ES-I3 (cell line): ENCODE measurements at regions not wholly inside any gene's neighbourhood (a gene's known extent, or its start where the extent isn't known, plus 50 kb on each side); places are given as distances from the start of the nearest gene placed in this dataset.

Source experiments
- H3K36me3 ChIP-seq: 2 replicates; pipeline ENCODE4 v1.6.1; 2013; ENCODE audit warnings: mild to moderate bottlenecking, low read length, control low read depth, moderate library complexity; ENCODE audit not compliant: insufficient read depth
- H3K4me1 ChIP-seq: 2 replicates; pipeline ENCODE4 v1.6.1; 2013; ENCODE audit warnings: mild to moderate bottlenecking, control low read depth, low read length; ENCODE audit not compliant: insufficient read depth
- H3K9ac ChIP-seq: 2 replicates; pipeline ENCODE4 v1.6.1; 2013; ENCODE audit warnings: low read depth, mild to moderate bottlenecking, low read length, moderate library complexity
- H3K9me3 ChIP-seq: 2 replicates; pipeline ENCODE4 v1.6.1; 2013; ENCODE audit warnings: mild to moderate bottlenecking, low read length, moderate library complexity; ENCODE audit not compliant: control insufficient read depth, insufficient read depth

DNA sequence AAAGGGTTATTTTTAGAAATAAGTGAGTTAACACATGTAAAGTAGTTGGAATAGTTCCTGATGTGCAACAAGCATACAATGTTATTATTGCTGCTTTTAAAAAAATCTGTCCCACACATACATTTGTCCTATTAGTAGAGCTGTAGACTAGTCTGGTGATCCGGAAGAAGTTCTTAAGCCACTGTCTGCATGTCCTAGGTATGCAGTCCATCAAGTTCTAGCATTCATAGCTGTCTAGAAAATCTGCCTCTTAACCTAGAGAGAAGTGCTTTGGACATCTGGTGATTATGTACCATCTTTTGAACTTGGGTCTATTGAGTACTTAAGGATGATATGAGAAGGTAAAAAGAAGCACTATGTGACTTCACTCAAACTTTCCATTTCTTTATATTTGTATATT, 439.9 kb upstream of the NAALADL2 start:
- no peaks in the 10 kb centered on the region for H3K9me3 ChIP-seq
- H3K4me1 ChIP-seq = no peaks in the 10 kb centered on the region
- no peak overlapping the region for H3K9ac ChIP-seq
- H3K36me3 ChIP-seq = no peaks in the 10 kb centered on the region

- no peak overlapping the region for H3K9ac ChIP-seq
- no peaks in the 10 kb centered on the region for H3K9me3 ChIP-seq
- peaks cover 6% of the 10 kb centered on the region for H3K4me1 ChIP-seq
- H3K36me3 ChIP-seq = no peaks in the 10 kb centered on the region
These were observed 435.2 kb upstream of the NAALADL2 start for GRCh38 chr3:174423936-174424335.

GRCh38 chr3:174424656-174425055, 434.5 kb upstream of the NAALADL2 start:
- Histone ChIP-seq H3K36me3 (no peaks in the 10 kb centered on the region), H3K9me3 (no peaks in the 10 kb centered on the region), H3K9ac (no peak overlapping the region), H3K4me1 (peaks cover 6% of the 10 kb centered on the region)

DNA sequence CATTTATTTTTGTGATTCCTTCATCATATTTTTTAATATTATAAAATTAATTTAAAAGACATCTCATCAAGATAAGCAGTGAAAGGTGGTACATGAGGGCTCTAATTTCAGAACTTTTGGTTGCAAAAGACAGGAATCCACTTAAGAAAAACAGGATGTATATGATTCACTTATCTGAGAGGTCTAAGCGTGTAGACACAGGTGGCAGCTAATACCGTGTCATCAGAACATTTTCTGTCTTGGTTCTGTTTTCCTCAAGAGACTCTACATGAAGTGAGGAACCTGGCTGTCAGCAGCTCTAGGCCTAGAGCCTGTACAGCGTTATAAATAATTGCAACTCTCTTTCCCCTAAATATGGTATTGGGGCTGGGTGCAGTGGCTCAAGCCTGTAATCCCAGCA, 433.7 kb upstream of the NAALADL2 start:
- Histone ChIP-seq H3K9ac (no peak overlapping the region), H3K4me1 (peaks cover 6% of the 10 kb centered on the region), H3K9me3 (no peaks in the 10 kb centered on the region), H3K36me3 (no peaks in the 10 kb centered on the region)

GRCh38 chr3:174430986-174431385, 428.1 kb upstream of the NAALADL2 start:
- no peak overlapping the region for H3K9ac ChIP-seq
- H3K4me1 ChIP-seq = no peaks in the 10 kb centered on the region
- peaks cover 3% of the 10 kb centered on the region; the same call in 1 of the 2 replicates for H3K9me3 ChIP-seq
- H3K36me3 ChIP-seq = no peaks in the 10 kb centered on the region; the same call in 1 of the 2 replicates

DNA sequence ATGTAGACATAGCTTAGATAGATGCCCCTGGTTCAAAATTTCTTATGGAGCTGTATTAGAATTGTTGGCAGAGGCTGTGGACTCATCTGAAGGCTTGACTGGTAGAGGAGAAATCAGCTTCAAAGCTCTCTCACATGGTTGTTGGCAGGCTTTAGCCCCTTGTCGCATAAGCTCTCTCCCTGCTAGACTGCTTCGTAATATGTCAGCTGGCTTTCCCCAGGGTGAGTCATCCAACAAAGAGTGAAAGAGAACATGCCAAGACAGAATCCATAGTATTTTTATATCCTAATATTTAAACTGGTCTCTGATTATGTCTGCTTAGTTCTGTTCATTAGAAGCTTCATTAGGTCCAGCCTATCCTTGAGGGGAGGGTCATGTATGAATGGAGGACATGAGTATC, 427.4 kb upstream of the NAALADL2 start:
- peaks cover 3% of the 10 kb centered on the region; the same call in 1 of the 2 replicates for H3K9me3 ChIP-seq
- H3K36me3 ChIP-seq = no peaks in the 10 kb centered on the region; the same call in 1 of the 2 replicates
- no peak overlapping the region for H3K9ac ChIP-seq
- no peaks in the 10 kb centered on the region for H3K4me1 ChIP-seq

- Histone ChIP-seq H3K4me1 (no peaks in the 10 kb centered on the region), H3K9ac (no peak overlapping the region), H3K9me3 (peaks cover 3% of the 10 kb centered on the region; the same call in 1 of the 2 replicates), H3K36me3 (no peaks in the 10 kb centered on the region; the same call in none of the 2 replicates)
These were observed 422.8 kb upstream of the NAALADL2 start for GRCh38 chr3:174436367-174436766.

GRCh38 chr3:174438501-174439145, 420.5 kb upstream of the NAALADL2 start:
- Histone ChIP-seq H3K4me1 (peaks cover 7% of the 10 kb centered on the region; the same call in 1 of the 2 replicates), H3K36me3 (no peaks in the 10 kb centered on the region; the same call in 1 of the 2 replicates), H3K9me3 (no peaks in the 10 kb centered on the region), H3K9ac (peak overlapping the region; percentile 93)

GRCh38 chr3:174439331-174440252, 419.5 kb upstream of the NAALADL2 start:
- no peaks in the 10 kb centered on the region for H3K9me3 ChIP-seq
- H3K4me1 ChIP-seq = peaks cover 7% of the 10 kb centered on the region; the same call in 1 of the 2 replicates
- no peaks in the 10 kb centered on the region; the same call in 1 of the 2 replicates for H3K36me3 ChIP-seq
- H3K9ac ChIP-seq = peak overlapping the region; percentile 93

DNA sequence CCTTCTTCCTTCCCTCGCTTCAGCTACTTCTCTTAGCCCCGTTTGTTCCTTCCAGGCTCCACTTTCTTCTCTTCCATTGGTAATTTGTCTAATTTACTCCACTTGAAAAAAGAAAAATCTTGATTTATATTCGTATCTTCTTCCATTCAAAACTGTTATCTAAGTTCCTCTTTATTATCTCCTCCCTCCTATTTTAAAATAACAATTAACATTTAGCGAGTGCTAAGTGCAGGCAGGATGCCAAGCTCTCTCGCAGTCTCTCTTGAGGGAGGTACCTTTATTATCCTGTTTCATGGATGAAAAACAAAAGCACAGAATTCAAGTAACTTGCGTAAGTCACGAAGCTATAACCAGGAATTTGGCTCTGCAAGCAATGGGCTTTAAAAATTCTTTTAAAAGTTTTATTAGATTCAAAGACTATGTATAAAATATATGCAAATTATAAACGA, 418.9 kb upstream of the NAALADL2 start:
- Histone ChIP-seq H3K36me3 (no peaks in the 10 kb centered on the region; the same call in 1 of the 2 replicates), H3K9me3 (no peaks in the 10 kb centered on the region), H3K9ac (peak overlapping the region; percentile 93), H3K4me1 (peaks cover 7% of the 10 kb centered on the region; the same call in 1 of the 2 replicates)

- Histone ChIP-seq H3K9ac (peak overlapping the region; percentile 93), H3K9me3 (no peaks in the 10 kb centered on the region), H3K36me3 (no peaks in the 10 kb centered on the region; the same call in 1 of the 2 replicates), H3K4me1 (peaks cover 7% of the 10 kb centered on the region; the same call in 1 of the 2 replicates)
These were observed 418.2 kb upstream of the NAALADL2 start for GRCh38 chr3:174440741-174441587.

DNA sequence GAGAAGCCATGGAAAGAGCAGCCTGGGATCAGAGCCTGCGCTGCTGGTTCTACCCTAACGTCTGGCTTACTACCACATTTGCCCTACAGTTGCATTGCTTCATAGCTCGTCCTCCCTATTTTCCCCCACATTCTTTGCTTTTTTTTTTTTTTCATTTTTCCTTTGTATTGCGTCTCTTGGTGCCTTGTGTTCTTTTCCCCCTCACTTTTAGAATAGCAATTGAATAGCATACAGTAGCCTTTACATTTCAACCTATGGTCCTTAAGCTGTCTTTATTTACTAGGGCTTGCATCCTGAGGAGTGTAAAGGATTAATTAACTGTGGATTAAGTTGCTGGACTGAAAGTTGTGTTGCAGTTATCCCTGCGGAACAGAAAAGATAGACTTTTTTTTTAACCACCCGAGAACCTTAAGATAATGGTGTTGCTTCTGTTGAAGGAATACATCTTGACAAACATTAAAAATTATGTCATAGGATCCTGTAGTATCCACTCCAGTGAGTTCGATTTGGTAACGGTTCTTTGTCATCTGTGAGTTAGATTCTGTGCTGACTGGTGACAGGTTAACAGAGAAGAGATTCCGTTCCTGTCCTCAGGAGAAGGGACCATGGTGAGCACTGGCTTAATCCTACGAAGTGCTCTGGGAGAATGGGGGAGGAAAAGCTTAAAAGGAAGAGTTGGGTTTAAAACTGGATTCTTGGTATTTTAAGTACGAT, 417.4 kb upstream of the NAALADL2 start:
- Histone ChIP-seq H3K9ac (peak overlapping the region; percentile 93), H3K36me3 (no peaks in the 10 kb centered on the region; the same call in 1 of the 2 replicates), H3K9me3 (no peaks in the 10 kb centered on the region), H3K4me1 (peaks cover 7% of the 10 kb centered on the region; the same call in 1 of the 2 replicates)

- H3K9me3 ChIP-seq = no peaks in the 10 kb centered on the region
- peak overlapping the region; percentile 93 for H3K9ac ChIP-seq
- peaks cover 7% of the 10 kb centered on the region; the same call in 1 of the 2 replicates for H3K4me1 ChIP-seq
- no peaks in the 10 kb centered on the region; the same call in 1 of the 2 replicates for H3K36me3 ChIP-seq
These were observed 416.8 kb upstream of the NAALADL2 start for GRCh38 chr3:174442302-174442682.
